AG09319 (cell line): ENCODE measurements at regions not wholly inside any gene's neighbourhood (a gene's known extent, or its start where the extent isn't known, plus 50 kb on each side); places are given as distances from the start of the nearest gene placed in this dataset.

ENCODE experiments used
- DNase-seq: peaks from one replicate; pipeline ENCODE4 v3.0.0-alpha.2; 2010; ENCODE audit warnings: low read depth; ENCODE audit errors: extremely low read depth
- TF ChIP-seq, protein P1 (sequence below): IDR thresholded peaks from 2 replicates; pipeline ENCODE4 v1.5.1; 2011; ENCODE audit warnings: low read depth, mild to moderate bottlenecking, inconsistent platforms, low read length, moderate library complexity

DNA sequence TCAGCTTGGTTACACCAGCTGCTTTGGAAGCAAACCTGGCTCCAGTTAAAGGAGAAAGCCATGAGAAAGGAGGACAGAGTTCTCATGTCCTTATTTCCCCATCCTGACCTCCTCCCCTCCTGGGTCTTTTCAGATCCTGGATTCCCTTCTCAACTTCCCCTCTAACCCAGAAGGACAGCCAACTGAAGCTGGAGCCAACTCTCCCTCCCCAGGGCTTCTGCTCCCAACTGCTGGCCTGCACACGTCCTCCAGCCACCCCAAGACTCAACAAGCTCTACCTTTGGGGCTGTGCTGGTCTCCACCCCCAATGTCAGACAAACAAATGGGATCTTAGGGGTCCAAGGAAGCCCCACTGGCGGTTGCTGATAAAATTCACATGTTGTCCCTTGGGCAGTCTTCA is 651.1 kb upstream of the TBX3 start:
- no peak for DNase-seq
- TF ChIP-seq, protein P1, sequence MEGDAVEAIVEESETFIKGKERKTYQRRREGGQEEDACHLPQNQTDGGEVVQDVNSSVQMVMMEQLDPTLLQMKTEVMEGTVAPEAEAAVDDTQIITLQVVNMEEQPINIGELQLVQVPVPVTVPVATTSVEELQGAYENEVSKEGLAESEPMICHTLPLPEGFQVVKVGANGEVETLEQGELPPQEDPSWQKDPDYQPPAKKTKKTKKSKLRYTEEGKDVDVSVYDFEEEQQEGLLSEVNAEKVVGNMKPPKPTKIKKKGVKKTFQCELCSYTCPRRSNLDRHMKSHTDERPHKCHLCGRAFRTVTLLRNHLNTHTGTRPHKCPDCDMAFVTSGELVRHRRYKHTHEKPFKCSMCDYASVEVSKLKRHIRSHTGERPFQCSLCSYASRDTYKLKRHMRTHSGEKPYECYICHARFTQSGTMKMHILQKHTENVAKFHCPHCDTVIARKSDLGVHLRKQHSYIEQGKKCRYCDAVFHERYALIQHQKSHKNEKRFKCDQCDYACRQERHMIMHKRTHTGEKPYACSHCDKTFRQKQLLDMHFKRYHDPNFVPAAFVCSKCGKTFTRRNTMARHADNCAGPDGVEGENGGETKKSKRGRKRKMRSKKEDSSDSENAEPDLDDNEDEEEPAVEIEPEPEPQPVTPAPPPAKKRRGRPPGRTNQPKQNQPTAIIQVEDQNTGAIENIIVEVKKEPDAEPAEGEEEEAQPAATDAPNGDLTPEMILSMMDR: no peak

DNA sequence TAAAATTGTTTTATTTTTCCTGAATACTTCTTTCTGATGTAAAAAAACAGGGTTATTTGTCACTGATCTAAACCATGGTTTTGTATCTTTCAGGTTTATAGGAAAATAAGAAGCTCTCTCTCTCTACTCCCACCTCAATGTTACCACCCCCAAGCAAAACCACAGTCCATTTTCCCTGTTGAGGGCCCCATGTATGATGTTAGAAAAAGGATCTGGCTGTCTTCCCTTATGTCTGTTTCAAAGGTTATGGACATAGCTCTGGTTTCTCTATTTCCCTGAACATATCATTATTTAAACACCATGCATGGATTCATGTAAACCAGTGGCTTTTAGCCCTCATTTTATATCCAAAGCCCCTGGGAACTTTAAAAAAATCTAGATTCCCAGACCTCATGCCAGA is 649.0 kb upstream of the TBX3 start:
- no peak for DNase-seq
- TF ChIP-seq, protein P1: no peak

DNA sequence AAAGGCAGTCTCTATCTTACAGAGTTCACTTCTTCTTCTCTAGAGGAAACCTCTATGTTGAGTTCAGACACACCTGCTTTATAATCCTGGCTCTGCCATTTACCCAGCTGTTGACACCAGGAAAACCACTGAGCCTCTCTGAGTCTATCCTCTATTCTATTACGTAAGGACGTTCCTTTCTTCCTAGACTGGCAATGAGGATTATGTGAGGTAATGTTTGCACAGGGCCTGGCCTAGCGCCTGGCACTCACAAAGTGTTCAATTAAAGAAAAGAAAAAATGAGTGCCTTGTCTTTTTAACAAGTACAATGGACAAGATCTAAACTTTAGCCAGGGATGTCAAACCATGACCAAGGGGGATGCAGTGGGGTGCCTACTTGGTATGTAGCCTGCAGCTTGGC is 641.9 kb upstream of the TBX3 start:
- TF ChIP-seq, protein P1: no peak
- no peak for DNase-seq

DNA sequence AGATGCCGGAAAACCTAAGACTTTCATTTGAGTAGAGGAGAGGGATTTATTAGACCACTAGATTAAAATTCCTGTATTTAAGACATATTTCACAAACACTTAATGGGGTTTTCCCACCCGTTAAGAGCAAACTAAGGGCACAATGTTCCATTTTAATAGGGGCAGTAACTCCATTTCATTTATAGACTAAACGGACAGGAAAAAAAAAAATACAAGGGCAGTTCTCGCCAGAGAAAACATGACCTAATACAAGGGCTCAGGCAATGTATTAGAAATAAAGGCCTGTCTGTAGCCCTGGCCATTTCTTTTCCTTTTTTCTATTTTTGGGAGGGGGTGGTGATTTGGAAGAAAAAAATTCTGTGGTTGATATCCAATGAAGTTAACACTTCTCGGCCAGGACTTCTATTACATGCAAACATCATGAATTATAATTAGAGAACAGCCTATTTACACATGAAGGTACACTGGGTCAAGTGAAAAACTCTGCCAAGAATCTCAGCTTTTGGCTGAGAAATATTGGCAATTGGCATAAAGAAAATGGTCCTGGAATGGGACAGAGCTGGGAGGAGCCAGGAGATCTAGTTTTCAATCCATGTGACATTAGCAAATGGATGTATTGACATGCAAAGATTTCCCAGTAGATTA is 641.1 kb upstream of the TBX3 start:
- TF ChIP-seq, protein P1: no peak

DNA sequence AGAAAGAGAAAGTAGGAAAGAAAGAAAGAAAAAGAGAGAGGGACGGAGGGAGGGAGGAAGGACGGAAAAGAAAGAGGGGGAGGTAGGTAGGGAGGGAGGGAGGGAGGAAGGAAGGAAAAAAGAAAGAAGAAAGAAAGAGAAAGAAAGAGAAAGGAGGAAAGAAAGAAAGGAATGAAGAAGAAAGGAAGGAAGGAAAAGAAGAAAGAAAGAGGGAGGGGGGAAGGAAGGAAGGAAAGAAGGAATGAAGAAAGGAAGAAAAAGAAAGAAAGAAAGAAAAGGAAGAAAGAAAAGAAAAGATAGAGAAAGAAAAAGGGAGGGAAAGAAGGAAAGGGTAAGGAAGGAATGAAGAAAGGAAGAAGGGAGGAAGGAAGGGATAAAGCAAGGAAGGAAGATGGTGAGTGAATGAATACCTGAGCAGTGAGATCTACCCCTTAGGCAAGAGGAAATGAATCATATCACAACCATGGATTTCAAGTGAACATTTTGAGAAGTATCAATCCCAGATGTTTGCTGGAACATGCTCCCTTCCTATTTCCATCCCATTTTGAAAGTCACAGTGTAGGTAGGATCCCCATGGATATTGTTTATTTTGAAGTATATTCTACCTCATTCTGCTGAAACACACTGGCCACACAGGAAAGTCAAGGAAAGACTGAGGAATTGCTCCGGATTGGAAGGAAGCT is 639.4 kb upstream of the TBX3 start:
- DNase-seq: peak; percentile 39

More for the DNA sequence above, 641.1 kb upstream of the TBX3 start:
- no peak for DNase-seq

DNA sequence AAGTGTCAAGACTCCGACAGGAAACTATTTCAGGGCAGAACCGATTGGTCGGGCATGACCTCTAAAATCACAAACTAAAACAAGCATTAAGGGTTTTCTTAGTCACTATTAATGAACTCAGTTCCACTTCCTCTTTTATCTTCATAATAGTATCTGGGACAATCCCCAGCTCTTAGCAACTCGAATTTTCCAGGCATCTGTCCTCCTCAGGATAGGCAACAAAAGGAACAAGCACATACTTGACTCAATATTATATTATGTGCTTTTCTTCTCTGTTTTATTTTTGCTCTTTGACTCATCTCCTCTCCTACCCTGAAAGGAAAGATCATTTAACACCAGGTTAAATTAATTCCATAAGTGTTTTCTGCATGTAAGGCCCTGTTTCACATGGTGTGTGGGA is 638.3 kb upstream of the TBX3 start:
- TF ChIP-seq, protein P1: no peak

More for the DNA sequence above, 639.4 kb upstream of the TBX3 start:
- TF ChIP-seq, protein P1: no peak

DNA sequence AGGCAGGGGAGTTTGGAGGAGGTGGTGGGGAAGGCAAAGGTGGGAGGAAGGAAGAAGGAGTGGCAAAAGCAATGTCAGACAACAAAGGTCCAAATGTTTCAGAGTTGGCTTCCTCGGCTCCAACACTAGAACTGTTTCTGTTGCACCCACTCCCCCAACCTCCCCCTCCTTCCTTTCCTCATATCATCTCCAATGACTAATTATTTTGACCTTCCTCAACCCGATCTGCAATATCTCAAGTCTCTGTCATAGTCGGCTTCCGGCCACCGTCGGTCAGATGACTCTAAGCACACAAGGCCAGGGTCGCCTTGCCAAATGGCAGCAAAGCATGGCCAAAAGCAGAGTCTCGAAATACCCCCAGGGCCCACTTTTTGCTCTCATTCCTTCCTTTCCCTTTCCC is 637.0 kb upstream of the TBX3 start:
- TF ChIP-seq, protein P1: no peak
- DNase-seq: no peak

More for the DNA sequence above, 638.3 kb upstream of the TBX3 start:
- no peak for DNase-seq
